Immature natural killer cell (primary cell): ENCODE measurements at regions not wholly inside any gene's neighbourhood (a gene's known extent, or its start where the extent isn't known, plus 50 kb on each side); places are given as distances from the start of the nearest gene placed in this dataset.
"Not testable (repeated sequence)": the region's sequence is repeated elsewhere in the genome, so short reads cannot be mapped to it uniquely, and the experiment has no call there.

Experiments
- DNase-seq, 3 donors: peaks; one replicate each; pipeline ENCODE4 v3.0.0; 2022; ENCODE audit warnings: mixed read lengths in 1 of 3
- H3K27ac Mint-ChIP-seq, 6 donors: one replicate each; pipeline ENCODE4 v1.8.0; 2020; ENCODE audit warnings: mixed read lengths in 6 of 6, mild to moderate bottlenecking in 5 of 6, inconsistent platforms in 4 of 6, moderate library complexity in 3 of 6
- H3K27me3 Mint-ChIP-seq, 3 donors: one replicate each; pipeline ENCODE4 v1.8.0; 2020 to 2021; ENCODE audit warnings: low read depth in 3 of 3, mild to moderate bottlenecking in 3 of 3, mixed read lengths in 3 of 3, moderate library complexity in 3 of 3, inconsistent platforms in 1 of 3
- H3K36me3 Mint-ChIP-seq, 3 donors: one replicate each; pipeline ENCODE4 v1.8.0; 2020; ENCODE audit warnings: mixed read lengths in 3 of 3, inconsistent platforms in 2 of 3, mild to moderate bottlenecking in 2 of 3
- H3K4me1 Mint-ChIP-seq, 2 donors: one replicate each; pipeline ENCODE4 v1.8.0; 2020; ENCODE audit warnings: inconsistent platforms in 2 of 2, mild to moderate bottlenecking in 2 of 2, mixed read lengths in 2 of 2, moderate library complexity in 1 of 2
- H3K4me3 Mint-ChIP-seq, 5 donors: one replicate each; pipeline ENCODE4 v1.8.0; 2020; ENCODE audit warnings: mild to moderate bottlenecking in 5 of 5, mixed read lengths in 5 of 5, inconsistent platforms in 3 of 5, moderate library complexity in 3 of 5
- H3K9me3 Mint-ChIP-seq, 6 donors: one replicate each; pipeline ENCODE4 v1.8.0; 2020; ENCODE audit warnings: mild to moderate bottlenecking in 6 of 6, mixed read lengths in 6 of 6, inconsistent platforms in 4 of 6, moderate library complexity in 3 of 6

- H3K27me3 Mint-ChIP-seq = no peaks in the 10 kb centered on the region
- peaks cover 2 to 14% (median 5%) of the 10 kb centered on the region in 6 donors for H3K9me3 Mint-ChIP-seq
- no peaks in the 10 kb centered on the region for H3K4me1 Mint-ChIP-seq
- no peak overlapping the region for H3K27ac Mint-ChIP-seq
- no peaks in the 10 kb centered on the region for H3K36me3 Mint-ChIP-seq
- H3K4me3 Mint-ChIP-seq = no peak overlapping the region
- DNase-seq = no peak
Observed at GRCh38 chr7:114181280-114181679, 233.3 kb upstream of the FOXP2 start.

GRCh38 chr7:114180556-114181266 lies 233.9 kb upstream of the FOXP2 start:
- no peak for DNase-seq
- no peaks in the 10 kb centered on the region for H3K4me1 Mint-ChIP-seq
- H3K36me3 Mint-ChIP-seq = no peaks in the 10 kb centered on the region
- no peak overlapping the region for H3K27ac Mint-ChIP-seq
- no peak overlapping the region for H3K4me3 Mint-ChIP-seq
- H3K27me3 Mint-ChIP-seq = no peaks in the 10 kb centered on the region
- H3K9me3 Mint-ChIP-seq = peaks cover 3 to 17% (median 5%) of the 10 kb centered on the region in 6 donors

GRCh38 chr7:114175125-114175524 lies 239.5 kb upstream of the FOXP2 start:
- H3K36me3 Mint-ChIP-seq = no peaks in the 10 kb centered on the region
- DNase-seq = no peak
- H3K27me3 Mint-ChIP-seq = no peaks in the 10 kb centered on the region
- H3K9me3 Mint-ChIP-seq = peaks cover 1 to 12% (median 7%) of the 10 kb centered on the region in 6 donors
- no peaks in the 10 kb centered on the region for H3K4me1 Mint-ChIP-seq
- H3K4me3 Mint-ChIP-seq = no peak overlapping the region
- H3K27ac Mint-ChIP-seq = no peak overlapping the region

- no peak overlapping the region for H3K27ac Mint-ChIP-seq
- H3K27me3 Mint-ChIP-seq = no peaks in the 10 kb centered on the region
- H3K9me3 Mint-ChIP-seq = peaks cover 0 to 13% (median 11%) of the 10 kb centered on the region in 6 donors
- H3K4me1 Mint-ChIP-seq = no peaks in the 10 kb centered on the region
- H3K36me3 Mint-ChIP-seq = no peaks in the 10 kb centered on the region
- no peak overlapping the region for H3K4me3 Mint-ChIP-seq
- DNase-seq = no peak
Observed at GRCh38 chr7:114173170-114173890, 241.3 kb upstream of the FOXP2 start.

GRCh38 chr7:114169389-114169788 lies 245.2 kb upstream of the FOXP2 start:
- not testable (repeated sequence) for H3K4me3 Mint-ChIP-seq, H3K27me3 Mint-ChIP-seq, H3K36me3 Mint-ChIP-seq, H3K4me1 Mint-ChIP-seq, DNase-seq, H3K27ac Mint-ChIP-seq
- H3K9me3 Mint-ChIP-seq = peaks cover 0 to 15% (median 6%) of the 10 kb centered on the region in 6 donors

- no peaks in the 10 kb centered on the region for H3K27me3 Mint-ChIP-seq
- H3K4me1 Mint-ChIP-seq = no peaks in the 10 kb centered on the region
- H3K9me3 Mint-ChIP-seq = peaks cover 0 to 24% (median 10%) of the 10 kb centered on the region in 6 donors
- H3K27ac Mint-ChIP-seq = no peak overlapping the region
- no peak overlapping the region for H3K4me3 Mint-ChIP-seq
- DNase-seq = no peak
- H3K36me3 Mint-ChIP-seq = no peaks in the 10 kb centered on the region
Observed at GRCh38 chr7:114160925-114161324, 242.1 kb upstream of the PPP1R3A start.

GRCh38 chr7:114158854-114159253 lies 240.0 kb upstream of the PPP1R3A start:
- DNase-seq = no peak
- no peak overlapping the region for H3K27ac Mint-ChIP-seq
- no peaks in the 10 kb centered on the region for H3K36me3 Mint-ChIP-seq
- H3K4me3 Mint-ChIP-seq = no peak overlapping the region
- peaks cover 3 to 24% (median 13%) of the 10 kb centered on the region in 6 donors for H3K9me3 Mint-ChIP-seq
- H3K4me1 Mint-ChIP-seq = no peaks in the 10 kb centered on the region
- H3K27me3 Mint-ChIP-seq = no peaks in the 10 kb centered on the region

- no peaks in the 10 kb centered on the region for H3K27me3 Mint-ChIP-seq
- no peak for DNase-seq
- H3K36me3 Mint-ChIP-seq = no peaks in the 10 kb centered on the region
- H3K4me1 Mint-ChIP-seq = no peaks in the 10 kb centered on the region
- no peak overlapping the region for H3K27ac Mint-ChIP-seq
- no peak overlapping the region for H3K4me3 Mint-ChIP-seq
- peaks cover 3 to 24% (median 13%) of the 10 kb centered on the region in 6 donors for H3K9me3 Mint-ChIP-seq
Observed at GRCh38 chr7:114158275-114158674, 239.5 kb upstream of the PPP1R3A start.

- no peak for DNase-seq
- no peaks in the 10 kb centered on the region for H3K4me1 Mint-ChIP-seq
- H3K27ac Mint-ChIP-seq = no peak overlapping the region
- H3K4me3 Mint-ChIP-seq = no peak overlapping the region
- no peaks in the 10 kb centered on the region for H3K27me3 Mint-ChIP-seq
- H3K9me3 Mint-ChIP-seq = peaks cover 3 to 24% (median 13%) of the 10 kb centered on the region in 6 donors
- H3K36me3 Mint-ChIP-seq = no peaks in the 10 kb centered on the region
Observed at GRCh38 chr7:114156178-114156577, 237.4 kb upstream of the PPP1R3A start.

GRCh38 chr7:114155116-114156110 lies 236.6 kb upstream of the PPP1R3A start:
- no peak for DNase-seq
- no peaks in the 10 kb centered on the region for H3K27me3 Mint-ChIP-seq
- H3K9me3 Mint-ChIP-seq = peaks cover 3 to 27% (median 14%) of the 10 kb centered on the region in 6 donors
- no peak overlapping the region for H3K4me3 Mint-ChIP-seq
- no peak overlapping the region for H3K27ac Mint-ChIP-seq
- no peaks in the 10 kb centered on the region for H3K4me1 Mint-ChIP-seq
- no peaks in the 10 kb centered on the region for H3K36me3 Mint-ChIP-seq

GRCh38 chr7:114153700-114154099 lies 234.9 kb upstream of the PPP1R3A start:
- no peak for DNase-seq
- no peak overlapping the region for H3K4me3 Mint-ChIP-seq
- H3K9me3 Mint-ChIP-seq = peaks cover 3 to 27% (median 16%) of the 10 kb centered on the region in 6 donors
- H3K36me3 Mint-ChIP-seq = no peaks in the 10 kb centered on the region
- H3K4me1 Mint-ChIP-seq = no peaks in the 10 kb centered on the region
- no peaks in the 10 kb centered on the region for H3K27me3 Mint-ChIP-seq
- H3K27ac Mint-ChIP-seq = no peak overlapping the region

- Mint-ChIP-seq H3K4me1 (no peaks in the 10 kb centered on the region), H3K9me3 (peaks cover 3 to 24% (median 14%) of the 10 kb centered on the region in 6 donors), H3K27me3 (no peaks in the 10 kb centered on the region), H3K27ac (no peak overlapping the region), H3K4me3 (no peak overlapping the region), H3K36me3 (no peaks in the 10 kb centered on the region)
- no peak for DNase-seq
Observed at GRCh38 chr7:114152314-114152938, 233.6 kb upstream of the PPP1R3A start.

GRCh38 chr7:114151777-114152176 lies 233.0 kb upstream of the PPP1R3A start:
- no peaks in the 10 kb centered on the region for H3K4me1 Mint-ChIP-seq
- H3K9me3 Mint-ChIP-seq = peaks cover 3 to 23% (median 11%) of the 10 kb centered on the region in 6 donors
- no peak overlapping the region for H3K4me3 Mint-ChIP-seq

More at GRCh38 chr7:114151777-114152176, 233.0 kb upstream of the PPP1R3A start:
- H3K36me3 Mint-ChIP-seq = no peaks in the 10 kb centered on the region
- H3K27me3 Mint-ChIP-seq = no peaks in the 10 kb centered on the region
- no peak for DNase-seq
- H3K27ac Mint-ChIP-seq = no peak overlapping the region
